Kidney (tissue), 13 donors: ENCODE measurements at regions not wholly inside any gene's neighbourhood (a gene's known extent, or its start where the extent isn't known, plus 50 kb on each side); places are given as distances from the start of the nearest gene placed in this dataset.

Source experiments
- DNase-seq, 5 donors: peaks; one replicate each; pipeline ENCODE4 v3.0.0-alpha.2; 2013 to 2020
- FAIRE-seq: peaks from 2 replicates; lab custom pipeline; 2012; peaks lifted over from hg19 to GRCh38; lab: Jason Lieb, UNC
- H3K27ac ChIP-seq, 2 donors: one replicate each; pipeline ENCODE4 v1.7.0; 2013; ENCODE audit warnings: low read depth in 2 of 2, low read length in 2 of 2, inconsistent platforms in 1 of 2
- H3K27me3 ChIP-seq: one replicate; pipeline ENCODE4 v1.7.1; 2013; ENCODE audit warnings: low read length, inconsistent platforms; ENCODE audit not compliant: control insufficient read depth, insufficient read depth
- H3K36me3 ChIP-seq, 3 donors: one replicate each; pipeline versions ENCODE4 v1.7.0 to v1.7.1; 2013; ENCODE audit warnings: low read length in 3 of 3, control low read depth in 1 of 3, inconsistent platforms in 1 of 3; ENCODE audit not compliant: insufficient read depth in 3 of 3, control insufficient read depth in 2 of 3
- H3K4me1 ChIP-seq, 3 donors: one replicate each; pipeline versions ENCODE4 v1.7.0 to v1.7.1; 2013; ENCODE audit warnings: low read length in 3 of 3, inconsistent platforms in 1 of 3, low read depth in 1 of 3; ENCODE audit not compliant: control insufficient read depth in 2 of 3, insufficient read depth in 2 of 3
- H3K4me3 ChIP-seq, 3 donors: one replicate each; pipeline versions ENCODE4 v1.7.0 to v1.8.1; 2013; ENCODE audit warnings: low read length in 3 of 3, control low read depth in 1 of 3, inconsistent platforms in 1 of 3
- H3K9ac ChIP-seq, 3 donors: one replicate each; pipeline versions ENCODE4 v1.7.0 to v1.7.1; 2013; ENCODE audit warnings: low read length in 3 of 3, control low read depth in 1 of 3, inconsistent platforms in 1 of 3
- H3K9me3 ChIP-seq, 3 donors: one replicate each; pipeline versions ENCODE4 v1.7.0 to v1.7.1; 2013; ENCODE audit warnings: low read length in 3 of 3, control low read depth in 1 of 3, inconsistent platforms in 1 of 3; ENCODE audit not compliant: control insufficient read depth in 2 of 3, insufficient read depth in 1 of 3
- intact Hi-C: fragments of 100-400 bp; cut with DNase I; formaldehyde crosslinking; loops from one replicate; pipeline ENCODE4 v1.11.1; 2022
- TF ChIP-seq, protein P1 (sequence below): IDR thresholded peaks from 3 replicates; pipeline ENCODE4 v1.5.1; 2012; ENCODE audit warnings: mild to moderate bottlenecking, moderate library complexity, borderline replicate concordance; ENCODE audit not compliant: insufficient read depth; ENCODE audit errors: extremely low read depth
- donor health status: control.
- donor health status: control.
- donor health status: control.
- donor health status: control.
- donor health status: control.
- donor health status: DM: yes; HTN: yes; CAD: no.
- donor health status: Normal renal cell carcinoma (clear cell type).

DNA sequence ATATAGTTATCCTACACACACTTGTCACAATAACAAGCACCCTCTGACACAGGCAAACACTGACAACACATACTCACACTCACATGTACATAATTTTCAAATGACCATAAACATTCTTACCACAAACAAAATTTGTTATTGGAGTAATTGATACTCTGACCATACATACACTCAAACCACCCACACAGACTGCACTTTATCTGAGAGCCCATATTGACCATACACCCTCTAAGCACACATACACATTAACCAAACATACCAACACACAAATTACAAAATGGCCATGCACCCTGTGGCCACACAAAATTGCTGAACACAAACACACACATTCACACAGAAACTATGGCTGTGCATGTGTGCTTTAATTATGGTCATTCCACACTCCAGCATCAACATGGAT is 79.1 kb upstream of the FAM120A start:
- Histone ChIP-seq H3K27ac (no peak overlapping the region), H3K4me1 (no peaks in the 10 kb centered on the region), H3K9me3 (no peaks in the 10 kb centered on the region), H3K4me3 (no peak overlapping the region), H3K27me3 (no peaks in the 10 kb centered on the region), H3K36me3 (no peaks in the 10 kb centered on the region), H3K9ac (no peak overlapping the region)
- intact Hi-C loops, result no loop called here
- TF ChIP-seq, protein P1, sequence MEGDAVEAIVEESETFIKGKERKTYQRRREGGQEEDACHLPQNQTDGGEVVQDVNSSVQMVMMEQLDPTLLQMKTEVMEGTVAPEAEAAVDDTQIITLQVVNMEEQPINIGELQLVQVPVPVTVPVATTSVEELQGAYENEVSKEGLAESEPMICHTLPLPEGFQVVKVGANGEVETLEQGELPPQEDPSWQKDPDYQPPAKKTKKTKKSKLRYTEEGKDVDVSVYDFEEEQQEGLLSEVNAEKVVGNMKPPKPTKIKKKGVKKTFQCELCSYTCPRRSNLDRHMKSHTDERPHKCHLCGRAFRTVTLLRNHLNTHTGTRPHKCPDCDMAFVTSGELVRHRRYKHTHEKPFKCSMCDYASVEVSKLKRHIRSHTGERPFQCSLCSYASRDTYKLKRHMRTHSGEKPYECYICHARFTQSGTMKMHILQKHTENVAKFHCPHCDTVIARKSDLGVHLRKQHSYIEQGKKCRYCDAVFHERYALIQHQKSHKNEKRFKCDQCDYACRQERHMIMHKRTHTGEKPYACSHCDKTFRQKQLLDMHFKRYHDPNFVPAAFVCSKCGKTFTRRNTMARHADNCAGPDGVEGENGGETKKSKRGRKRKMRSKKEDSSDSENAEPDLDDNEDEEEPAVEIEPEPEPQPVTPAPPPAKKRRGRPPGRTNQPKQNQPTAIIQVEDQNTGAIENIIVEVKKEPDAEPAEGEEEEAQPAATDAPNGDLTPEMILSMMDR, result no peak
- DNase-seq (no peak), FAIRE-seq (no peak)

DNA sequence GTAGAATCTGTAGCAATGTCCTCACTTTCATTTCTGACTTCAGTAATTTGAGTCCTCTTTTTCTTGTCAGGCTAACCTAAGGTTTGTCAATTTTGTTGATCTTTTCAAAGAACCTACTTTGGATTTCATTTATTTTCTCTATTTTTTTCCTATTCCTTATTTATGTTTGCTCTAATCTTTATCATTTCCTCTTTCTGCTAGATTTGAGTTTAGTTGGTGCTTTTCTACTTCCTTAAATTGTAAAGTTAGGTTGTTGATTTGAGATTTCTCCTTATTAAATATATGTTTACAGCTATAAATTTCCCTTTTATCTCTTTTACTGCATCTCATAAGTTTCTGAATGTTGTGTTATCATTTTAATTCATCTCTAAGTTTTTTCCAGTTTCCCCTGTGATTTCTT is 75.1 kb upstream of the FAM120A start:
- intact Hi-C loops, result no loop called here
- no peaks in the 10 kb centered on the region for H3K4me1 ChIP-seq
- no peak overlapping the region for H3K4me3 ChIP-seq
- H3K27me3 ChIP-seq, result no peaks in the 10 kb centered on the region
- no peak overlapping the region for H3K9ac ChIP-seq
- H3K9me3 ChIP-seq, result no peaks in the 10 kb centered on the region
- DNase-seq (no peak), FAIRE-seq (no peak)
- TF ChIP-seq, protein P1, result no peak
- no peaks in the 10 kb centered on the region for H3K36me3 ChIP-seq
- no peak overlapping the region for H3K27ac ChIP-seq

DNA sequence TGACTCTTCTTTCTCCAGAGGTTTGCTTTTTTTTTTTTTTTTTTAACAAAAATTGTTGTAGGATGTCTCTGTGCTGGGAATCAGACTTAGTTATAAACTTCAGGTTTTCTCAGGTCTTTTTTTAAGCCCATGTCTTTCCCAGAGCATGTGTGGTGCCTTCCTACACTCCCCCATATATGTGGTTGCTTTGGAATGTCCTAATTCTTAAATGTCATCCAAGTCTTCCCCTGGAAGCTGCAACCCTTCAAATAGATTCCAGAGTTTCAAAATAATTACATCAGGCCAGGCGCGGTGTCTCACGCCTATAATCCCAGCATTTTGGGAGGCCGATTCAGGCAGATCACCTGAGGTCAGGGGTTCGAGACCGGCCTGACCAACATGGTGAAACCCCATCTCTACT is 73.2 kb upstream of the FAM120A start:
- H3K4me1 ChIP-seq, result no peaks in the 10 kb centered on the region
- H3K27me3 ChIP-seq, result no peaks in the 10 kb centered on the region
- intact Hi-C loops, result no loop called here
- no peak overlapping the region for H3K9ac ChIP-seq
- TF ChIP-seq, protein P1, result no peak
- H3K9me3 ChIP-seq, result no peaks in the 10 kb centered on the region
- H3K36me3 ChIP-seq, result no peaks in the 10 kb centered on the region
- H3K27ac ChIP-seq, result no peak overlapping the region
- no peak overlapping the region for H3K4me3 ChIP-seq
- FAIRE-seq, result no peak
- peak in 1 of 5 donors; percentile 6 for DNase-seq

DNA sequence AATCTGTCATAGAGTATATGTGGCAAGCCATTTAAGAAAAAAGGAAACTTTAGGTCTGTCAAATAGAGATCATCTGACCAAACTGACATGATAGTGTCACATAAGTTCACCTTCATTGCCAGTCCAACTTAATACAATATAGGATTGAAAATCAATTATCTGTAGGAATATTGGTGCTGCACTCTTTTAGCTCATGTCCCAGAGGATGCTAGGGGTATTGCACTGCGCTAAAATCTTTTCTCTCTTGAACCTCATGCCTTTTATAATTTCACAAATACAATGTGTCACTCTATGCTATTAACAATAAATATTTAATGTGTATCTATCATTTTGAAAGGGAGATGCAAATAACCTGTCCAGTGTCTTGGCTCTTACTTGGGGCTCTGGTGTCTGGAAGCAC is 72.4 kb upstream of the FAM120A start:
- FAIRE-seq, result no peak
- Histone ChIP-seq H3K36me3 (no peaks in the 10 kb centered on the region), H3K4me3 (no peak overlapping the region), H3K4me1 (no peaks in the 10 kb centered on the region), H3K9me3 (no peaks in the 10 kb centered on the region), H3K27ac (no peak overlapping the region), H3K9ac (no peak overlapping the region), H3K27me3 (no peaks in the 10 kb centered on the region)
- intact Hi-C loops, result no loop called here
- DNase-seq, result no peak
- TF ChIP-seq, protein P1, result no peak
